HG03139 (cell line): ENCODE measurements at regions not wholly inside any gene's neighbourhood (a gene's known extent, or its start where the extent isn't known, plus 50 kb on each side); places are given as distances from the start of the nearest gene placed in this dataset.

Experiments
- ATAC-seq: cut with Tn5 transposase; IDR thresholded peaks from one replicate; pipeline ENCODE4 v1.9.1; 2021; ENCODE audit not compliant: unreplicated experiment

DNA sequence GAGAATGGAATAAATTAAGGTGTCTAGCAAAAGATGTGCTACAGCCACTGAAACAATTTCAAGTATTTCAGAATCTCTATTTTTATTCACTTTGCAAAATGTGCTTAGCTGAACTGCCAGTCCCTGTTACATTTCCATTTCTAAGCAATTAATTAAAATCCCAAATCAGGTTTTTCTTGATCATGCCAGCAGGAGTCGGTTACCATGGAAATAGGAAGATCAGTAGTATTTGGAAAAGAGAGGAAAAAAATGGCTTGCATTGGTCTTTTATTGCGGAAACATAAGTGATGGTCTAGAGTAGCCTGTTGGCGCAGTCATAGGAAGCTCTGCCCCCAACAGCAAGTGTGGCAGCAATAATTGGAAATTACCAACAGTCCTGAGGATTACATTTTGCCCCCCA lies 867.1 kb downstream of the GATA3 start:
- ATAC-seq = no peak

DNA sequence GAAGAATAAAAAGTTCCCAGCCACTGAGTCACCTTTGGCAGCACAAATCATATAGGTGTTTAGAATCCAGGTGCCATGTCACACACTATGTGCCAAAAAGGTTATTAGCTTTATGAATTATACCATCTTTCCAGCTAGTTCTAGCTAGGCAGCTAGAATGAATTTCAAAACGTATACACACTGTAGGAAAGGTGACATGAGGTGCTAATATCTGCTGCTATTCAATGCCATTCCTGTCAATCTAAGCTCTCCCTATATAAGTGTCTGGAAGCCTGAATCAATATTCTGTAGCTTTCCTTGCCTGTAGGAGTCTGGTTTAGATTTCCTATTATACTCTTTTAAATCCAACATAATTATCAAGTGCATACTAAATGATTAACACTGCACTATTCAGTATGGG lies 868.6 kb downstream of the GATA3 start:
- ATAC-seq = no peak

DNA sequence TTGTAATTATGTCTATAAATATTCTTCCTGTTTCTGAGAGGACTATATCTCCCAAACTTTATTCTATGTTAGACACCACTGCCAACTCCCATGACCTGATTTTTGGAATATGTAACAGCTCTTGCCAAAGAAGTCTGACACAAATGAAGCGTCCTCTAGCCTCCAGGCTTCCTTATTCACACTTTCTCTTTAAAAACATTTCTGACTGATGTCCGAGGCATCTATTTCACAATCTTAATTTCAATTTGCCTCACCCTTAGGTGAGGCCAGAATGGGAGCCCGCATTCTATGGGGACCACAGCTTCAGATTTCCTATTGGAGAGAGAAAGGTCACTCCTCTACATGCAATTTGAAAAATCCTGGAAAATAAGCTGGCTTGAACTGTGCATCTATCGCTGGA lies 873.2 kb downstream of the GATA3 start:
- no peak for ATAC-seq

DNA sequence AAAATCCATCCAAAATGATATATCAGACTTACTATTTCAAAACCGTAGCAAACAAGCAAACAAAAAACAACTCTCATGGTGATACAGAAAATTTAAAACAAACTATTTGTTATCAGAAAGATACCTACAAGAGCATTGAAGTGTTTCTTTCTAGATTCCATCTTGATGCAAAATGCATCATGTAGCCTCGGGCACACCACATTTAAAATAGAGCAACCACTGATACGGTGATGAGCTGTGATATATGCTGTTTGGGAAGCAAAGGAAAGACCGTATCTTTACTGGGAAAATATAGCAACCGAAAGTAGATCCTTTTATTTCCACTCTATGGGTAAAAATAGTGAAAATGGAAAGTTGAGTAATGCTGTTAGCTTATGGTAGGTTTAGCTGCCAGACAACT lies 892.0 kb downstream of the GATA3 start:
- no peak for ATAC-seq

DNA sequence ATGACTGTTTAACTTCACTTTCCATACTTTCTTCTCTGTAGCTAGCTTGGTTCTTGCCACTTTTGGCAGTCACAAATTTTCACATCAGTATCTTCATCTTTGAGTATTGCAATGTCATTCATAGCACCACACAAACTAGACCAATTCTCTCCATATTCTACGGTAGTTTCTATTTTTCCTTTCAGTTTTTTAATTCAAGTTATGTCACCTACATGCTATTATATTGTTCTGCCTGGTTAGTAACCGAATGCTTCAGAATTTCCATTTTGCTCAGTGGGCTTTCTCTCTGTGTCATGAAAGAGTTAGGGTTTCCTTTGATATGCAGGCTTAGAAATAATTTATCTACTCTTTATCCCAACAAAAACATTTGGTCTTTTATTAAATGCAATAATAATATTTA lies 896.5 kb downstream of the GATA3 start:
- ATAC-seq = no peak

DNA sequence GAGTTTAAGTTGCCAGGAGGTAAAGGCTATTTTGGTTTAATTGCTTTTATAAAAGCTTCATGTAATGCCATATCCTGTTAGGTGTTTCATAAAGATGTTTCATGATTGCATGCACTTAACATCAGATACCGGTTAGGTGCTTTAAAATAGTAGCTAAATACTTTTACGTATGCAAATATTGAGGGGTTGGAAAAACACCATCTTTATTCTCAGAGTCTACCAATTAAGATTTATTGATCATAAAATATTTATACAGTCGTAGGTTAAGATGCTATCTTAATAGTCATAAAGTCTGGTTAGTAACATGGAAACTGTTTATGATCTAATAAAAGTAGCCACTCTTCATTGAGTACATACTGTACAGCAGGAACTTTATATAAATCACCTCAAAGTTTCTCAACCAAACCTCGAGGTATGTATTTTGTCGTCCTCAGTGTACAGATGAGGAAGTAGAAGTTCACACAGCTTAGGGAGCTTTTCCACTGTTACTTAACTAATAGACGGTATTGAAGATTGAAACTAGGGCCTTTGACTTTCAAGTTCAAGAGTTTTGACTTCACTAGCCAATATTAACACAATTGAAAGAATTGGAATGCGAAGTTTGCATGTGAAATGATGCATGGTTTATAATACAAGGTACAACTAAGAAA lies 897.1 kb downstream of the GATA3 start:
- no peak for ATAC-seq

DNA sequence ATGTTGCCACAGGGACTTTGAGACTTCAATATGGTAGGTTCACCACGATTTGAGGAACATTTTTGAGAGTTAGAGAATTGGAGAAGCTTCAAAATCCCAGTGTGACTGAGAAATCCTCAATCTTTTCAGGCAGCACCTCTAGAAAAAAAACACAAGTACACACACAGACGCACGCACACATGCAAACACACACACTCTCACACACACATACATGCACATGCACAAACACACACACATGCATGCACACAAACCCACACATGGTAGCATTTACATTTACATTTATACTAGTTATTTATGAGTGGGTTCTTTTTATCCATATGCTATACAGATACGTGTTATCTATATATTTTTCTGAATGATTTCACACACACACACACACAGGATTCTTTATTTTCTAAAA lies 901.9 kb downstream of the GATA3 start:
- ATAC-seq = no peak

DNA sequence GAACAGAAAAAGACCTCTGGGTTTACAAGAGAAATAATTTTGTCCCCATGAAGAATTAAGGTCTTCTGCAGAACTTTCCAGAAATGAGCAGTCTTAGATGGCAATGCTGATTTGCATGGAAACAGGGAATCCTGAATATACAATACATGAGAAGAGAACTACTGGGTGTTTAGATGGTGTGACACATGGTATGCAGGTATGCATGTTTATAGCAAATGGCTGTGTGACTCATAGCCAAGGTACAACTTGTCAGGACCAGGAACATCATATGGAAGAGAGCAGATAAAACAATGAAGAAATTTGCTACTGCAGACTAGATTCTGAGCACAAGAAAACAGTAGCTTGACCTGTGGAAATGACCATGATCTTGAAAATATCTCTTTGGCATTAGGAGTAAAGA lies 907.8 kb downstream of the GATA3 start:
- ATAC-seq = no peak

DNA sequence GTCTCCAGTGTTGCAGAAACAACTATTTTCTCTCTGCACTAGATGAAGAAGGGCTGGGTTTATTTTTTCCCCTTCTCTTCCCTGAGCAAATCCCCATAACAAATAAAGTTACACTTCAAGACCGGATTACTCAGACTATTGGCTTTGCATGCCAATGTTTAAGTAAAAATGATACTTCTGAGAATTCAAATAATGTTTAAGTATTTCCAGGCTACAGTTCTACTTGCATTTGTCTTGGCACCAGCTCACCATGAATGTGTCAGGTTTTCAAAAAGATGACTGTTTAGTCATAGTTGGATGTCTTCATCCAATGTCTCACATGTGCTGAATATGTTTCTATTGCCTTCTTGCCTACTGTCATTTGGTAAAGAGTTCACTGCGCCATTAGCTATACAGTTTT lies 912.6 kb downstream of the GATA3 start:
- no peak for ATAC-seq

DNA sequence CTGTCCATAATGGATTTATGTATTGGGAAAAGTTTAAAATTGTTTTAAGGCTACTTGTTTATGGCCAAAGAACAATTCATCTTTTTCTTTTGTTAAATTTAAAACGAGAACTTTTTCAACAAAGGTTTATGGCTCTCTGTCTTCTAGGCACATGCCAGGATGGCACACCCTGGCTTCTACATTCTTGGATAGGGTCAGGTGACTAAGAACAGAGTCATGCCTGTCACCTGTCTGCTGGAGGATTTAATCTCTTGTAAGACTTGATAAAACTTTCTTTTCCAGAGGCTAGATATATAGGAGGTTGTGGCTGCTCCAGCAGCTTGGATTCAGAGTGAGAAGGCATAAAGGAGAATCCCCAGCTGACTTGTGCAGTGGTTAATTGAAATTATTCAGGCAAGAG lies 915.4 kb downstream of the GATA3 start:
- no peak for ATAC-seq

DNA sequence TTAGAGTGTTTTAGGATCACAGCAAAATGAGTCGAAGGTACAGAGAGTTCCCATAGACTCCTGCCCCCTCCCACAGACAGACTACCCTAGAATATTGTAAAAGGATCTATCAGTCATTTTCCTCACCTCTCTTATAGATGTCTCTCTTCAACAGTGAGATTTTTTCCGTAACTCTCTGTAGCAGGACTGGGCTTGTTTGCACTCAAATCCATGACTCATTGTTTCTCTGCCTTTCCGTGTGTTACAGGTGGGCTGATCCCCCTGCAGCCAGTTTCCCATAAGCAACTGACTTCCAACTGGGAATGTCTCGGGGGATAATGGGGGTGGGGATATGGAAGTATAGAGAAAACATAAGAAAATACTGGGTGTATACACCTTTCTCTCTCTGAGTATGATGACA lies 921.0 kb downstream of the GATA3 start:
- no peak for ATAC-seq

DNA sequence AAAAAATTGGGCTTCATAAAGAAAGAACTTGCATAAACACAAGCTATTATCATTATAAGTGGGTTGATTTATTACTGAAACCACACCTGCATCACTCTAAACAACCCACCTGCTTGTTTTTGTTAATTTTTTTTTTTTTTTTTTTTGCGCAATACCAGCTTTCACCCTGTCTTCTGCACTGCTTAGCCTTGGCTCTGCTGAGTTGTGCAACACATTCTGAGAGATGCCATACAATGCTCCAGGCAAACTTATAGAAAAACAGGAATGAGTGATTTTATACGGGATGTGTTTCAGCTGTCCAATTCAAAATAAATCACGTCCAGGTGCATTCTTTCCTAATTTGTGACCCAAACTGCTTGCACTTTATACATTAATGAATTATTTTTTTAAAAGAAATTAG lies 923.6 kb downstream of the GATA3 start:
- ATAC-seq = no peak

DNA sequence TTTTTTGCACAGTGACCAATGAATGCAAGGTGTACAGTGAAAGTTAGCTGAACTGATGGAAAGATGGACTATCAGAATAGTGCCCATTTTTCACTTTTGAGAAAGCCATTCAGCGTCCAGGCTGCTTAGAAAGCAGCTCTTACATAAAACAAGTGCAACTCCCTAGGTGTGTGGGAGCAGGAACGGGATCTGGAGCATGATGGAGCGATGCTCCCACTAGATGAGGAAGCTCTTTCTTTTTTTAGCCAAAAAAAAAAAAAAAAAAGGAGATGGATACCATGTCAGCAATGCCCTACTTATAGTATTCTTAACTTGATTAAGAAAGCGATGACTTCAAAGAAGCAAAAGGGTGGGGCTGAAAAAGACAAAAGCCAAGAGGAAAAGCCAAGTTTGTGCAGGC lies 925.5 kb downstream of the GATA3 start:
- ATAC-seq = no peak

DNA sequence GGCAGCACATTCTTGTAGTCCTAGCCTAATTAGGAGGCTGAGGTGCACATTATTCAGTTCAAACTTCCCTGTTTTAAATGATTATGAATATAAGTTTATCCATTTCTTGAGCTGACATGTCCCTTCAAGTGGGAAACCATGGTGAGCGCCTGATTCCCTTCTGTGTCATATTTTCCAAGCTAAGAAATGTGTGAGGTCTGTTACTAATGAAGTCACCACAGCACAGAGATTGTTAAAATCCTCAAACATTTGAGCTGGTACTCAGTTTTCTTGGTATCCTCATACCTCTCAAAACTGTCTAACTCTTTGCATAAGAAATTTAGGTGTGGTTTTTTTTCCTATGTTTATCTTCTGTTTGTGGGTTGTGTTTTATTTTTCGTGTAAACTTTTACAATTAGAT lies 926.8 kb downstream of the GATA3 start:
- no peak for ATAC-seq

DNA sequence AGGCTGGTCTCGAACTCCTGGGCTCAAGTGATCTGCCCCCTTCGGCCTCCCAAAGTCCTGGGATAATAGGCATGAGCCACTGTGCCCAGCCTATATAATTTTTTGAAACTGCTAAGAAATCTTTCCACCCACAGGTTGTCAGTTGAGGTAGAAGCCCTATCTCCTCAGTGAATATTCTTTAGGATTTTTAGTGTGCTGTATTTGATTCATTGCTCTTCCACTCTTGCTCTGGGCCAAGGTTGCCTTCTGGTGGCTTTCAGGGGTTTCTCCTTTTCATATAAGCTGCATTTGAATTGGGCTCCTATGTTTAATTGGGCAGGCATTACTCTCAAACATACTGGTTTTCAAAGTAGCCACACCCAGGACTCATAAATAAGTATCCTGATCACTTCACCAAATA lies 931.2 kb downstream of the GATA3 start:
- no peak for ATAC-seq

DNA sequence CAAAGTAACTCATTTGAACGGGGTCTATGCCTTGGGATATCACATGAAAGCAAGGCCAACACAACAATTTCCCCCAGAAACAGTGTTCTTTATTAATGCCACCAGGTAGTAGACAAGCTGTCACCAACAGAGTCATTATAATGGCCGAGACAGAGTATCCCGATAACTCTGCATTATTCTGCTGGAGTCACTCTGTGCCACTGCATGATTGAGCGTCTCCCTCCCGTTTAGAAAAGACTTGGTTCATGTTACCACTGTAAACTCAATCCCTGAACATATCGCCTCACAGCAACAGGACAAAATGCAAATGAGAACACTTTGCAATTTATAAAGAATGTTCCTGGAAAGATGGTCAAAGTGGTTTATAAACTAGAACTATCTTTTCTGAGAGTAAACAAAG lies 932.5 kb downstream of the GATA3 start:
- no peak for ATAC-seq

DNA sequence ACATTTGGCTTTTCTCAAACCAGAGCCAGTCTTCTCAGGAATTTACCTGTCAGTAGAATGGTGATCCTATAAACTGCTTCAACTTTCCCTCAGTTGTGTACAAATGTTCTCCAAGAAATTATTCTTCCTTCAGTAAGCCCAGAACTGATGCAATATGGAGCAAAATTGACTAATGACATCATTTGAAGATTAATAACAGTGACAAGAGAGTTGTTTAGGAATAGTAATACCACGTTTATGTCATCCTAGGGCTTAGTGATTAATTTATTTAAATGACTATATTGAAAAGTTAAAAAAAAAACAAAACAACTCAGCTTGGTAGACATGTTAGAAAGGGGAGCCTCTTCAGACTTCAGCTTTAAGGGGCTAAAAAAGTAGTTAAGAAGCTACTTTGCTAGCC lies 933.2 kb downstream of the GATA3 start:
- no peak for ATAC-seq

DNA sequence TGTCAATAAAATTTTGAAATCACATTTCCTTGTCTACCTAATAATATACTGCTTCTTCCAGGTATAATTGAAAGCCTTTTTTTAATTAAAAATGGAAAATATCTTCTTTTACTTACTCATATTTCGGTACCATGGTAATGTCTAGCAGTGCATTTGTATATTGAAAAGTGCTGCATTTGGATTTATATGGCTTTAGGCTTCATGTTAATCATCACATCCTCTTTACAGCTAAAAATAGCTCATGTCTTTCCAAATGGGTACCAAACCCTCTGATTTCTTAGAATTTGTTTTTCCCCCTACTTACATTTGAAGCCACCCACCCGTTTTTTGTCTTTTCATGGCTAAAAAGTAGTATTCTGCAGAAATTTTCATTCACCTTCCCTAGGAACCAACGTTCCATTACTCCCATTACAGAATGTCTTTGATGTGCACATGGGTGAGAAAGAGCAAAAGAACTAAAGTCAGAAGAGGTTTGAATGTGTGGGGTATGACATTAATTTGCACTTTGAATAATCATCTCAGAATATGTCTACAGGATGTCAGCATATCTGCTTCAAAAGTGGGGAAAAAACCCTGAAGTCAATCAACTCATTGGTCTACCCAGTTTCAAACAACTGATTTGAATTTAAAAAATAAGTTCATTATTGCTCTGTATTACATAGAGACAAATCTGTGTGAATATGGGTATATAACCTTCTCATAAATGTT lies 935.9 kb downstream of the GATA3 start:
- no peak for ATAC-seq

DNA sequence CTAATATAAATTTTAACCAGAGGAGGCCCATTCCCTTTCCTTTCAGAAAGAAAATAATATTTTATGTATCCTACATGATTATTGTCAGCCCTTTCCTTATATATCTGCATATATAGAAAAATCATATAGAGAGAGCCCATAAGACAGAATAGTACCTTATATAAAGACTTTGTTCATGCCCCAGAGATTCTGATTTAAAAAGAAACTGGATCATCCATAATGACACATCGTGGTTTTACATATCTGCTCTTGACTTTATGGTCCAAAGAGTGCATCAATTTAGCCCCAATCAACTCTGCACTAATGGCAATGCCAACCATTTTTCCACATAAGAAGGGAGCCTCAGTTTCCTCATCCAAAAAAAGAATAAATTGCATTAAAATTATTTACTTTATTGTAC lies 937.5 kb downstream of the GATA3 start:
- ATAC-seq = no peak

DNA sequence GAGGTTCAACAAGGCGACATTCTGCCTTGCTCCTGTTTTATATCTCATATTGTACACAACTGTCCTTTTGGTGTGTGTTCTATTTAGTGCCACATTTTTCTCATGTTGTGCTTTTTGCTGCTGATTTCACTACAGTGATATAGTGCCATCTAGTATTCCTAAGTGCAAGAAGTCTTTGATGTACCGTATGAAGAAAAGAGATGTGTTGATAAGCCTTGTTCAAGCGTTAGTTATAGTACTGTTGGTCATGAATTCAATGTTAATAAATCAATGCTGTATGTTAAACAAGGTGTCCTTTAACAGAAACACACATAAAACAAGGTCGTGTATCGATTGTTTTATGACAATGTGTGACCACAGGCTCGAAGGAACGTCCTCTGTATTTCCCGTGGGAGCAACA lies 939.4 kb downstream of the GATA3 start:
- ATAC-seq = no peak

DNA sequence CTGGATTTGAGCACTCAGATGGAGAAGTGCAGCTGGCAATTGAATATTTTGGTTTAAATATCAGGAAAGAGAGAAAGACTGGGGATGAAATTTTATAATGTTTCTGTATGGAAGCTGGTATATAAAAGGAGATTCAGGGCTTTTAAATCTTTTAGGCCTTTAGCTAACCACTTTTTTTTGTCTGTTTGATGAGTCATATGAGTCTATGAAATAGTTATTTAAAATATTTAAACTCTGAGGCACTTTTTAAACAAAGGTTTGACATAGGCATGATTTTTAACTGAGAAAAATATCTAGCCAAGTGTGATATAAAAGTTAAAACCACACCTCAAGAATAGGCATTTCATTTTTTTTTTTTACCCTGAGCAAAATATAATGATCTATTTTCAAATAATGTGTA lies 944.3 kb downstream of the GATA3 start:
- ATAC-seq = no peak

DNA sequence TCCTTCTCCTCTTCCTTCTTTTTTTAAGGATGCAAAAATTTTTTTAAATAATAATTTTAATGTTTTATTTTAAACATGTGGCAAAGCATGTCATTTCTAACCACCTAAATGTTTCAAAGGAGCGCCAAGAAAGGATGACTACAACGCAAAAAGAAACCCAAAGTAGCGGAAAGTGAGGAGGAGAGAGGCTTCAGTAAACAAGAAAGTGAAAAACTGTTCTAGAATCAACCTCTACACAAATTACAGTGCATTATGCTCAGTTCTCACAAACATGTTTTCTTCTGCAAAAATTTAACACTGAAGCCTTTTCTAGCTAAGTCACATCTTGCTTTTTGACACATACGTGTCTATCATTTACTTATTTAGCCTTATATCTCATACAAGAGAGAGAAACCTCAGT lies 948.6 kb downstream of the GATA3 start:
- ATAC-seq = no peak

DNA sequence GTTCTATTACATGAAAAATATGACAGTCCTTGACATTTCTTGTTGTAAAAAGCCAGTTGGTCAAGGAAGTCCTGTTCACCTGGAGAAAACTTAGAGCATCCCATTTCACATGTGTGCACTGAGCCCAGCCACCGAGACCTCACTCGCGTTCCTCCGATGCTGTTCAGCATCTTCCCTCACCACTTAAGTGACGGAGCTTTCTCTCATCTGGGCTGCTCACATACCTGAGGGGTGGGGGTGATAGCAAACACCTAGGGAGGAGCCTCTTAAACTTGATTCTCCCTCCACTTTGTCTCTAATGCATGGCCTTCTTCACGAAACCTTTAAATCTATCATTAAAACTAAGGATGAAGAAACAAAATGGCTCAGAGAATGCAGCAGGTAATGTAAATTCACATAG lies 950.2 kb downstream of the GATA3 start:
- ATAC-seq = no peak
